ENCODE measurements at regions not wholly inside any gene's neighbourhood (a gene's known extent, or its start where the extent isn't known, plus 50 kb on each side); places are given as distances from the start of the nearest gene placed in this dataset.

- no peaks in the 10 kb centered on the region for H3K9me3 ChIP-seq
- TF ChIP-seq POLR2A (IDR thresholded peaks at IDR 0.05) (no peak), CTCF (IDR thresholded peaks at IDR 0.05) (no peak)
- no peaks in the 10 kb centered on the region for H3K4me1 ChIP-seq
- H3K27ac ChIP-seq, result no peak overlapping the region
- no peaks in the 10 kb centered on the region for H3K27me3 ChIP-seq
- no peak overlapping the region for H3K4me3 ChIP-seq
- no peak for DNase-seq
- no peaks in the 10 kb centered on the region for H3K36me3 ChIP-seq
- intact Hi-C loops (cut with DNase I; ENCODE audit: low total_unique reads), result no loop called here
Measured at GRCh38 chr3:137509354-137510045, 254.6 kb upstream of the SOX14 start.

- no peak overlapping the region for H3K27ac ChIP-seq
- TF ChIP-seq CTCF (IDR thresholded peaks at IDR 0.05) (no peak), POLR2A (IDR thresholded peaks at IDR 0.05) (no peak)
- no peaks in the 10 kb centered on the region for H3K36me3 ChIP-seq
- no peak for DNase-seq
- H3K4me1 ChIP-seq, result no peaks in the 10 kb centered on the region
- H3K27me3 ChIP-seq, result no peaks in the 10 kb centered on the region
- H3K4me3 ChIP-seq, result no peak overlapping the region
- no peaks in the 10 kb centered on the region for H3K9me3 ChIP-seq
- intact Hi-C loops (cut with DNase I; ENCODE audit: low total_unique reads), result no loop called here
Measured at GRCh38 chr3:137511655-137512054, 252.5 kb upstream of the SOX14 start.

- Histone ChIP-seq H3K4me3 (no peak overlapping the region), H3K4me1 (no peaks in the 10 kb centered on the region), H3K27me3 (no peaks in the 10 kb centered on the region), H3K36me3 (no peaks in the 10 kb centered on the region), H3K27ac (no peak overlapping the region), H3K9me3 (no peaks in the 10 kb centered on the region)
- no peak for DNase-seq
- TF ChIP-seq CTCF (IDR thresholded peaks at IDR 0.05) (no peak), POLR2A (IDR thresholded peaks at IDR 0.05) (no peak)
- intact Hi-C loops (cut with DNase I; ENCODE audit: low total_unique reads), result no loop called here
Measured at GRCh38 chr3:137514853-137515252, 249.3 kb upstream of the SOX14 start.

- TF ChIP-seq POLR2A (IDR thresholded peaks at IDR 0.05) (no peak), CTCF (IDR thresholded peaks at IDR 0.05) (no peak)
- Histone ChIP-seq H3K27ac (no peak overlapping the region), H3K36me3 (no peaks in the 10 kb centered on the region), H3K9me3 (no peaks in the 10 kb centered on the region), H3K4me1 (no peaks in the 10 kb centered on the region), H3K27me3 (no peaks in the 10 kb centered on the region), H3K4me3 (no peak overlapping the region)
- no peak for DNase-seq
- intact Hi-C loops (cut with DNase I; ENCODE audit: low total_unique reads), result no loop called here
Measured at GRCh38 chr3:137519602-137520001, 244.5 kb upstream of the SOX14 start.

GRCh38 chr3:137524751-137525150, 239.4 kb upstream of the SOX14 start:
- H3K4me1 ChIP-seq, result no peaks in the 10 kb centered on the region
- no peak overlapping the region for H3K4me3 ChIP-seq
- no peaks in the 10 kb centered on the region for H3K27me3 ChIP-seq
- H3K9me3 ChIP-seq, result no peaks in the 10 kb centered on the region
- no peak overlapping the region for H3K27ac ChIP-seq
- no peak for DNase-seq
- intact Hi-C loops (cut with DNase I; ENCODE audit: low total_unique reads), result no loop called here
- H3K36me3 ChIP-seq, result no peaks in the 10 kb centered on the region
- no peak for TF ChIP-seq CTCF (IDR thresholded peaks at IDR 0.05)
- TF ChIP-seq POLR2A (IDR thresholded peaks at IDR 0.05), result no peak

Data from uterus (tissue), 3 donors.